Fibroblast of mammary gland (primary cell): ENCODE measurements at regions not wholly inside any gene's neighbourhood (a gene's known extent, or its start where the extent isn't known, plus 50 kb on each side); places are given as distances from the start of the nearest gene placed in this dataset.

Source experiments
- DNase-seq: peaks from one replicate; pipeline ENCODE4 v3.0.0-alpha.2; 2010; ENCODE audit warnings: low read depth
- H3K4me3 ChIP-seq: 2 replicates; pipeline ENCODE4 v1.5.1; 2011; ENCODE audit warnings: low read depth, mild to moderate bottlenecking, low read length, moderate library complexity; ENCODE audit not compliant: control insufficient read depth
- CTCF ChIP-seq: conservative IDR thresholded peaks from 2 replicates; pipeline ENCODE4 v1.5.1; 2011; ENCODE audit warnings: low read depth, low read length, inconsistent platforms; ENCODE audit not compliant: control insufficient read depth, insufficient read depth

DNA sequence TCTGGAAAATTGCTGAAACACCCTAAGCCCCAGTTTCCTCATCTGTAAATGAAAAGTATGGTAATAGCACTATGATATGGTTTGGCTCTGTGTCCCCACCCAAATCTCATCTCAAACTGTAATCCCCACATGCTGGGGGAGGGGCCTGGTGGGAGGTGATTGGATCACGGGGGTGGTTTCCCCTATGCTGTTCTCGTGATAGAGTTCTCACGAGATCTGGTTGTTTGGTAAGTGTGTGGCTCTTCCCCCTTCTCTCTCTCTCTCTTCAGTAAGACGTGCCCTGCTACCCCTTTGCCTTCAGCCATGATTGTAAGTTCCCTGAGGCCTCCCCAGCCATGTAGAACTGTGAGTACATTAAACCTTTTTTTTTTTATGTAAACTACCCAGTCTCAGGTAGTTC, 490.7 kb downstream of the TMEM114 start:
- DNase-seq, result no peak
- no peak overlapping the region for H3K4me3 ChIP-seq
- no peak for TF ChIP-seq CTCF

DNA sequence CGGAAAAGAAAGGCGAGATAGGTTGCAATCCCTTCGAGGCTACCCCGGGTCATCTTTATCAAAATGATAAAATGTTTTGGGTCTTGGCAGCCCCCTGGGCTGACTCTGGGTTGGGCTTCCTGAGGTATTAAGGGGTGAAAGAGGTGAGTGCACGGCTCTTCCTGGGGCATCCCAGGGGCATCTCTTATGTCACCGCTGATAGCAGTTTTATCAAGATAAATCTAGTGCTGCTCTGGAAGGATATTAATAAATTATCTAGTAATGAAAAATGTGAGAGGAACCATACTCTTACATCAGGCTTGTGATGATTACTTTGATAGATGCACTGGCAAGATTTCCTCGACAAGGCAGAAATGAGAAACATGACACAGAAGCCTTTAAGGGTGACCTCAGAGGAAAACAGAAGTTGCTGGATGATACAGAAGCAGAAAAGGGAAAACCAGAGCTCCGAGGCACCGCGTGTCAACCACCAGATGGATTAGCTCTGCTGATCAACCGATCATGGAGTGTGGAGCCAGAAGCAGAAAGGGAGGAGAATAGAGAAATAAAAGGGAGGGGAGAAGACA, 491.3 kb downstream of the TMEM114 start:
- no peak overlapping the region for H3K4me3 ChIP-seq
- no peak for TF ChIP-seq CTCF
- DNase-seq, result no peak

DNA sequence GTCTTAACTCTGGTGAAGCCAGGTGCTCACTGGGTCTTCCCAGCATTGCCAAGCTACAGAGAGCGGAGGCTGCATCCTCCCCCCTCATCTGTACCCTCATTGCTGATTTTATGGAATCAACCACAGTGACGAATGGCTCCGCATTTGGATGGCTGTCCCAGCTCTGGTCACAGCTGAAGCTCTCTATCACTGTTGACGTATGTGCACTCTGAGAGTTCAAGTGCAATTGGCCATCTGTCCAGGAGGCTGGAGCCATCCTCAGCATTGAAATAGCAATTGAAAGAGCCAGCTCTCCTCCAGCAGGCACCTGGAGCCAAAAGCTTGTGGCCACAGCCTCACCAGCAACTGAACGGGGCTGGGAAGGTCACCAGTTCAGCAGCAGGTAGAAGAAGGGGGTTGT, 494.1 kb downstream of the TMEM114 start:
- TF ChIP-seq CTCF, result no peak
- no peak for DNase-seq
- no peak overlapping the region for H3K4me3 ChIP-seq

DNA sequence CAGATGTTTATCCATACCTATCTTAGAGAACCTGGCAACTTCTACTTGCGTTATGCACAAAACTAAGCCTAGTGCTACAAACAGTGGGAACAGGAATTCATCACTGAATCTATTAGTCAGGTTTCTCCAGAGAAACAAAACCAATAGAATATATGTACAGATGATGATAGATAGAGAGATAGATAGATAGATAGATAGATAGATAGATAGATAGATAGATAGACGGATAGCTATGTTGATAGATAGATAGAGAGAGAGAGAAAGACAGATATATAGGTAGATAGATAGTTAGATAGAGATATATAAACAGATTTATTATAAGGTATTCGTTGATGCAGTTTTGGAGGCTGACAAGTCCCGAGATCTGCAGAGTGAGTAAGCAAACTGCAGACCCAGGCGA, 495.6 kb downstream of the TMEM114 start:
- TF ChIP-seq CTCF, result no peak
- no peak overlapping the region for H3K4me3 ChIP-seq
- no peak for DNase-seq

DNA sequence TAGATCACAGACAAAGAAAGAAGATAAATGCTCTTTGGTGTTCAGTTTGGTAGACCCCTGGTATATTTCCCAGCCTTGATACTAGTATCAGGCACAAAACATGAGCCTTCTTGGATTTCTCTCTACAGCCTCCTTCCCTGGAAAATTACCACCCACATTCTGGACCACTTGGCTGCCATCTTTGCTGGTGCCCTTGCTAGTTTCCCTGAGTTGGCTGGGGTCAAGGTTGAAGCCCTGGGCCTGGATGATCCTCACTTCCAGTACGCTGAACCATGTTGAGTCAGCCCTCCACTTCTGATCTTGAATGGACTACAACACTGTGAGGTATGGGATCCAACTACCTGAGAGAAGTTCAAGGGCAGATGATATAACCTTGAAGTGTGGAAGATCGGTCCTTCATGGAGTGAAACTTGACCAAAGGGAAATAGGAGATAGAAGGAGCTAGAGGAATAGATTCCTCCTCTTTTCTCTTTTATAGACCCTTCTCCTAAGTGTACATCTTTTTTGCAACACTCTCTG, 501.4 kb downstream of the TMEM114 start:
- no peak for DNase-seq
- H3K4me3 ChIP-seq, result no peak overlapping the region
- no peak for TF ChIP-seq CTCF

DNA sequence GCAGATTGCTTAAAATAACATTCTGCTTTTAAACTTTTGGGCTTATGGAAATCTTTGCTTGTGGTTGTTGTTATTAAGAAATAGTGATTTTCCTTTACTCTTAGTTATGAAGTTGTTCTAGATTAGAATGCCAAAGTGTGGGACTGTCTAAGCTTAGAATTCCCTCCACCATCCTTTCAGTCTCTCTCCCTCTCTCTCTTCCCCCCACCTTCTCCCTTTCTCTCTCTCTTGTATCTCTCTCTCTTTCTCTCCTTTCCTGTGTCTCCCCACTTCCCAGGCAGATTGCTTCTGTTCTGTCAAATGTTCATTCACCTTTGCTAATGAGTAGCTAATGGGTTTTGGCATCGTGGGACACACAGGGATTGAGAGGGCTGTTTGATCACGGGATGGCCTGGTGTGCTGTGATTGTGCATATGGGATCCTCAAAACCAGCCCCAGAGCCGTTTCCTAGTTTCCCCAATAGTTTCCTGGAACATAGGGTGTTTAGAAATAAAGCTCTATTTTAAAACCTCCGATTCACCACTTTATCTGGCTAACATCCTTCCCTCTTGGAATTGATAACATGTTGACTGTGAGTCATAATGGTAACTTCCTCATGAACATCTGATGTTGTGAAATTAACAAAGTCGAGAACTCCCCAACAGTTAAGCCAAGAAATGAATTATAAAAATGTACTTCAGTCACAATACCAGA, 502.6 kb downstream of the TMEM114 start:
- no peak for DNase-seq
- no peak for TF ChIP-seq CTCF
- H3K4me3 ChIP-seq, result no peak overlapping the region
